Transverse colon (tissue), 4 donors: ENCODE measurements at regions not wholly inside any gene's neighbourhood (a gene's known extent, or its start where the extent isn't known, plus 50 kb on each side); places are given as distances from the start of the nearest gene placed in this dataset.

Experiments
- DNase-seq: peaks from one replicate; pipeline ENCODE4 v3.0.0-alpha.2; 2019
- H3K27ac ChIP-seq, 4 donors: fragments of 200-600 bp; sonication (generic); 2 replicates each; pipeline ENCODE4 v1.5.1; 2016 to 2018; ENCODE audit warnings: inconsistent platforms in 4 of 4
- H3K27me3 ChIP-seq: fragments of 200-600 bp; sonication (generic); 2 replicates; pipeline ENCODE4 v1.5.1; 2017; ENCODE audit warnings: inconsistent platforms
- H3K36me3 ChIP-seq, 4 donors: fragments of 200-600 bp; sonication (generic); 2 replicates each; pipeline ENCODE4 v1.5.1; 2017 to 2019; ENCODE audit warnings: inconsistent platforms in 4 of 4
- H3K4me1 ChIP-seq, 4 donors: fragments of 200-600 bp; sonication (generic); 2 replicates each; pipeline ENCODE4 v1.5.1; 2017 to 2020; ENCODE audit warnings: inconsistent platforms in 4 of 4
- H3K4me3 ChIP-seq, 4 donors: fragments of 200-600 bp; sonication (generic); 1 replicate in 1 of 4; 2 replicates in 3 of 4; pipeline versions ENCODE4 v1.5.1 to v1.6.1; 2017 to 2019; ENCODE audit warnings: inconsistent platforms in 4 of 4
- H3K9me3 ChIP-seq, 2 donors: fragments of 200-600 bp; sonication (generic); 2 replicates each; pipeline ENCODE4 v1.5.1; 2017 to 2019; ENCODE audit warnings: inconsistent platforms in 2 of 2
- CTCF ChIP-seq, 5 experiments: fragments of 200-600 bp in 3 of 5; fragments of 450-650 bp in 2 of 5; sonication (generic) in 3 of 5; IDR thresholded peaks; 1 replicate in 2 of 5; 2 replicates in 3 of 5; pipeline ENCODE4 v1.5.1; 2016 to 2017; ENCODE audit warnings: antibody characterized with exemption in 5 of 5, inconsistent platforms in 3 of 5, mild to moderate bottlenecking in 2 of 5, moderate library complexity in 1 of 5
- EP300 ChIP-seq: sonication (generic); formaldehyde crosslinking; IDR thresholded peaks from one replicate; pipeline ENCODE4 v1.6.1; 2017; ENCODE audit warnings: antibody characterized with exemption, low read depth
- POLR2A ChIP-seq: fragments of 450-650 bp; IDR thresholded peaks from one replicate; pipeline ENCODE4 v1.6.1; 2016; ENCODE audit warnings: antibody characterized with exemption, mild to moderate bottlenecking, moderate library complexity
- POLR2AphosphoS5 ChIP-seq, 3 donors: sonication (generic); formaldehyde crosslinking; IDR thresholded peaks; one replicate each; pipeline ENCODE4 v1.6.1; 2016; ENCODE audit warnings: antibody characterized with exemption in 3 of 3
- WGBS, 2 donors: methylation state at CpG; one replicate each; pipeline ENCODE4 v1.1.5; 2018; ENCODE audit warnings: low coverage in 1 of 2; 5-methylcytosine and 5-hydroxymethylcytosine counted together
- in situ Hi-C, 4 donors: fragments of 200-750 bp; cut with MboI; loops; one replicate each; pipeline versions ENCODE4 v1.15.0 to v1.15.1; 2017; ENCODE audit warnings: low sequenced_read_pairs in 3 of 4, low pct_ligation_motif_present in 1 of 4, low pct_unique_long_range_greater_than_20kb in 1 of 4
- intact Hi-C: fragments of 100-400 bp; cut with DNase I; formaldehyde crosslinking; loops from one replicate; pipeline ENCODE4 v1.15.1; 2023; ENCODE audit warnings: low total_unique reads

GRCh38 chr1:199009447-199009846, 370.6 kb downstream of the PTPRC start:
- no peaks in the 10 kb centered on the region for H3K27me3 ChIP-seq
- DNase-seq = no peak
- no peak for TF ChIP-seq EP300
- no peak for TF ChIP-seq POLR2A
- no peak for TF ChIP-seq POLR2AphosphoS5 (IDR thresholded peaks at IDR 0.05)
- TF ChIP-seq CTCF (IDR thresholded peaks at IDR 0.05) = no peak
- intact Hi-C loops = no loop called here
- in situ Hi-C loops = no loop called here
- no peaks in the 10 kb centered on the region for H3K36me3 ChIP-seq
- 42 to 45% methylated on average over 2 to 5 of the region's 5 CpGs for WGBS, 2 donors
- peaks cover 0 to 2% (median 0%) of the 10 kb centered on the region in 4 donors for H3K4me1 ChIP-seq
- no peak overlapping the region for H3K27ac ChIP-seq
- no peaks in the 10 kb centered on the region for H3K9me3 ChIP-seq
- H3K4me3 ChIP-seq = no peak overlapping the region

GRCh38 chr1:199010492-199010891, 371.7 kb downstream of the PTPRC start:
- H3K27ac ChIP-seq = no peak overlapping the region
- H3K4me1 ChIP-seq = peaks cover 0 to 2% (median 0%) of the 10 kb centered on the region in 4 donors
- 81 to 82% methylated on average over 3 to 4 of the region's 4 CpGs for WGBS, 2 donors
- in situ Hi-C loops (no loop called here), intact Hi-C loops (no loop called here)
- H3K9me3 ChIP-seq = no peaks in the 10 kb centered on the region
- no peaks in the 10 kb centered on the region for H3K27me3 ChIP-seq
- TF ChIP-seq EP300 (no peak), POLR2A (no peak), CTCF (IDR thresholded peaks at IDR 0.05) (no peak), POLR2AphosphoS5 (IDR thresholded peaks at IDR 0.05) (no peak)
- H3K4me3 ChIP-seq = no peak overlapping the region
- no peaks in the 10 kb centered on the region for H3K36me3 ChIP-seq
- no peak for DNase-seq

- Histone ChIP-seq H3K36me3 (no peaks in the 10 kb centered on the region), H3K27ac (no peak overlapping the region), H3K9me3 (no peaks in the 10 kb centered on the region), H3K4me3 (no peak overlapping the region), H3K27me3 (no peaks in the 10 kb centered on the region), H3K4me1 (peaks cover 0 to 2% (median 0%) of the 10 kb centered on the region in 4 donors)
- in situ Hi-C loops (no loop called here), intact Hi-C loops (no loop called here)
- TF ChIP-seq CTCF (IDR thresholded peaks at IDR 0.05) (no peak), EP300 (no peak), POLR2AphosphoS5 (IDR thresholded peaks at IDR 0.05) (no peak), POLR2A (no peak)
- WGBS, 2 donors = 67 to 77% methylated on average over 2 of the region's 2 CpGs
- no peak for DNase-seq
Observed at GRCh38 chr1:199010933-199011332, 372.1 kb downstream of the PTPRC start.

GRCh38 chr1:199015799-199016198, 377.0 kb downstream of the PTPRC start:
- WGBS, 2 donors = 90 to 92% methylated on average over 2 of the region's 2 CpGs
- in situ Hi-C loops = no loop called here

More at GRCh38 chr1:199015799-199016198, 377.0 kb downstream of the PTPRC start:
- intact Hi-C loops = no loop called here
- Histone ChIP-seq H3K27ac (no peak overlapping the region), H3K4me1 (no peaks in the 10 kb centered on the region), H3K9me3 (no peaks in the 10 kb centered on the region), H3K4me3 (no peak overlapping the region), H3K36me3 (no peaks in the 10 kb centered on the region), H3K27me3 (no peaks in the 10 kb centered on the region)
- TF ChIP-seq POLR2AphosphoS5 (IDR thresholded peaks at IDR 0.05) (no peak), POLR2A (no peak), EP300 (no peak), CTCF (IDR thresholded peaks at IDR 0.05) (no peak)
- DNase-seq = no peak
